Stimulated activated naive CD8-positive, alpha-beta T cell treated with anti-CD3 and anti-CD28 coated beads, Interleukin-15, Interleukin-2, amounts not matched to agents 100 U/mL and 50 U/mL, for 24 hours (primary cell): ENCODE measurements at regions not wholly inside any gene's neighbourhood (a gene's known extent, or its start where the extent isn't known, plus 50 kb on each side); places are given as distances from the start of the nearest gene placed in this dataset.

Source experiments
- ATAC-seq: fragments of 150-1000 bp; cut with Tn5 transposase; one replicate; pipeline ENCODE4 v1.10.0; 2021
- DNase-seq: peaks from one replicate; pipeline ENCODE4 v3.0.0; 2021

DNA sequence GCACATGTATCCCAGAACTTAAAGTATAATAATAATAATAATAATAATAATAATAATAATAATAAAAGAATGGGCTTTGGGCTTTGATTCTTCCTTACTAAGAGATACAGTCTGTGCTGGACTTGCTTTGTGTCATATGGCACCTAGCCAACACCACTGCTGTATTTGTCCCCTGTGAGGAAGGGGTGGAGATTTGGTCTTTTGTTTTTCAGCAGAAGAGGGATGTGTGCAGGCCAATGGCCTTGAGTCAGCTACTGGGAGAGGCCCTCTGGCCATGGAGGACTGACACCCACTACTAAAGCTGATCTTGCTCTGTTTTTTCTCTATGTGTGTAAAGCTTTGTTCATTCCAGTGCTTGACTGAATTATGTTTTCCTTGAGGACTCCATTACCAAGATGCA is 573.0 kb upstream of the PCDH15 start:
- DNase-seq (no peak), ATAC-seq (no peak)

DNA sequence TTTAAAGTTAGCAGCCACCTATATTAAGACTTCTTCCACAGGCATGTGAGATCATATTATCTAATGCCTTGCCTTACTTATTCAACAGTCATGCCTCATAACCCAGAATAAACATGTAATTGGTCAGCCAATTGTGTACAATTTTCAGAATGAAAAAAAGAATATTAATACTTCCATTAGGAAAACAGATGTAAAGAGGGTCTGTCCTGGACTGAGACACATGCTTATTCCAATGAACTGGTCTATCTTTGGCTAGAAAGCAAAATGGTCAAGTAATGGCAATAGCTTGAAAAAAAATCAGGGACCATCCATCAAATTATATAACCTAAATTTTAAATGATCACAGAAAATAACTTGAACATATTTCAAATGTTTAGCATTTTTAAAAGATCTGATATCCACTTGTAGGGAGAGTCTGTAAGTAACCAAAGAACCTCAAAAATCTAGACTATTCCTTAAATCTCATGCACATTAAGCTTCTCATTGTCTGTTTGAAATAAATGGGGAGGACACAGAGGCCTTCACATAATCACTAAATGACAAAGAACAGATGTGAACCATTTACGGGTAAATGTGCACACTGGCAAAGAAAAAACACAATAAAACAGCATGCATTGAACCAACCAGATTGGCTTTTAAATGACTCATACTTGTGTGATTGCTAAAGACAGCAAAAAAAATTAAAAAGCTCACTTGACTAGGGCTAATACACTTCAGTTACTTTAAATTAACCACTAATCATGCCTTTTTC is 568.8 kb upstream of the PCDH15 start:
- no peak for DNase-seq
- ATAC-seq: no peak

DNA sequence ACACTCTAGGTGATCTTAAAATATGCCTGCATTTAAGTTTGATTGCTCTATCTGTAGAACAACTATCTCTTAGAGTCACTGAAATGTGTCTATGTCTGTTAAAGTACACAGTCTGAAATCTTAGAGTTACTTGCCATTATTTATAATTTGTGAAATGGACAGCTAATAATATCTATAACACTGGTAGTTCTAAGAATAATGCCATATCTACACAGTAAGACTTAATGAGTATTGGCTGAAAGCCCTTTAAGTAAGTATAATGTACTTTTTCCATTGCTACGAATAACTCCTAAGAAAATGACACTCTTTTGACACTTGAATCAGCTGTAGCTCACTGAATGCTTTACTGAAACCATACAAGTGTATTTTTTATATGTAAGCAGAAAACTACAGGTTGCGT is 567.4 kb upstream of the PCDH15 start:
- ATAC-seq (no peak), DNase-seq (no peak)

DNA sequence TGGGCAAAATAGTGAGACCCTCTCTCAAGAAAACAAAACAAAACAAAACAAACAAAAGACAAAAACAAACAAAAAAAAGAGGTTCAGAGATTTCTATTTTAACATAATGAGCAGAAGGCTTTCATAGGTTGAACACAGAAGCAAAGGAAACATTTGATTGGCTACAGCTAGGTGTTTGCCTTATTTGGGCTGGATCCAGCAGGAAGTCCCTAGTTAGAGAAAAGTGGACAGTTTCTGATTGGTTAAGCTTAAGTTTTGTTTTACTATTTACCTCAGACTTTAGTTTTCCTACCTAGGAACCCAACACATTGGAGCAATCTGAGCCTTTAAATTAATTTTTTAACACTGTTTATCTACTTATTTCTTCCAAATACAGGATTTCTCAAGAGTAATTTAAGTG is 566.5 kb upstream of the PCDH15 start:
- ATAC-seq (no peak), DNase-seq (no peak)

DNA sequence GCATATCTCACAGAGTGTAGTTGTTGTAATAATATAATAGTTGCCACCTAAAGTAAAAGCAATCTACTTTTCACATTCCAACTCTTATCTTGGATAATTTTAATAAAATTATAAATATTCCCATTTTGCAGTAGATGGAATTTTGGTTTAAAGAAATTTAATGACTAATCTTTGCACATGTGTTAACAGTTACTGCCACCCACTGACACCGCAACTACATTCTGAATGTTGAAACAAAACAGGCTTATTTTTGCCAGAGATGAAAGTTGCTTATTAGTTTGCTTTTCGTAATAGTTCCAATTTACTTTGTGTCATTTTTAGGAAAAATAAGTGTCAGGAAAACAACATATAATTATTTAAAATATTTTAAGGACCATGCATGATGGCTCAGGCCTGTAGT is 557.5 kb upstream of the PCDH15 start:
- no peak for DNase-seq
- no peak for ATAC-seq

DNA sequence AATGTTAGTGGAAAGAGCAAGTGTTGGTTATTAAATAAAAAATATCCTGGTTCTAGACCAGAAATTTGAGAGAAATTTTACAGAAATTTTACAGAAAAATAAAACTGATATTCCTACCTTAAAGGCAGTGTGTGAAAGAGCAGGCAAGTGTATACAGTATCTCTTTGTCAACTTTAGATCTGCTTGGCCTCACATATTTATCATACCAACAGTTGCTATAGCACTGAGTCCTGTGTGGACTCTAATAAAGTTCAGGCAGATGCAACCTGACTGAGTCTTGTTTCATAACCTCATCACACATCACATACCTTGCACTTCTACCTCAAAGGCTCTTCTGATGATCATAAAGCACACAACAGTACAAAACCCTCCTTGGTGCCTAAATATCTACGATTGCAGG is 552.4 kb upstream of the PCDH15 start:
- ATAC-seq (no peak), DNase-seq (no peak)

DNA sequence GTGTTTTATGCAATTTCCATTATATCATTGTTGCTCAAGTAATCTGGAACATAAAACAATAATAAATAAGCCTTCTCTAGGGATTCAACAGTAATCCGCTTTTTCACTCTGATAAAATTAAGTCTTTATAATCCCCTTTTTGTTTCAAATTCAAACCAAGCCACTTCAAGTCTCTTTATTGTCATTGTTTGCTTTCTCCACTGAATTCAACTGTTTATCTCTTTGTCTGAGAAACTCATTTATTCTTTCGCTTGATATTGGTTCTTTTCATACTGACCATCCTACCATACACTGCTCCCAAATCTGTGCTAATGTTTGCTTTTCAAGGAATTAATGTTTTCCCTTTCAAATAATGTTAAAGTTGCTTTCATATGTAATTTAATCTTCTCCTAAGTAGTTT is 550.4 kb upstream of the PCDH15 start:
- no peak for ATAC-seq

DNA sequence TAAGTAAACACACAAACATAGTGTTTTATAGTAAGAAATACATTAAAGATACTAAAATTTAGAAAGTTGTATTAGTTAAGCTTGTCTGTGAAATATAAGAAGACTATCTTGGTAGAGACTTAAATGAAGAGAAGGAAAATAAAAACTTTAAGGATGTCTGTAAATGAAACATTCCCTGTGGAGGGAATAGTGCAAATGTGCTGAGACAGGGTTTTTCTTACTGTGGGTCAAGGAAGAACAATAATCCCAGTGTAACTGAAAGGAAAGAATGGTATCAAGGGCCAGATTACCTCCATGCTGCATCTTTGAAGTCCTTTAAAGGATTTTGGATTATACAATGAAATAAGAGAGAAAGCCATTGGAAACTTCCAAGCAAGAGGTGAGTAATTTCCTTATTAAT is 547.5 kb upstream of the PCDH15 start:
- DNase-seq (no peak), ATAC-seq (no peak)

More for the DNA sequence above, 550.4 kb upstream of the PCDH15 start:
- DNase-seq: no peak

DNA sequence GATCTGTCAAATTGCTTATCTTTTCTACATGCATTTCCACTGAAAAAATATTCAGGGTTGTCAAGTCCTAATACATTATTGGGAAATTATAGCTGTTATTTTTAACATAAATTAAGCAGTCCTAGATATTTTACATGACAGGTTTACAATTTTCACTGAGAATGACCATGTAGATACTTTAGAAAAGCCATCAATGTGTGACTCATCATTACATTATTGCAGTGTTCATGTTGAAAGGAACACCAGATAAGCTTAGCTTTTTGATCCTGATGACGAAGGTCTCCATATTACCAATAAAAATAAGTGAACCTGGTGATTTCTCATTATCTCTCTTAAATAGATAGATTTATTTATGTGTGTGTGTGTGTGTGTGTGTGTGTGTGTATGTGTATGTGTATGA is 529.5 kb upstream of the PCDH15 start:
- ATAC-seq (no peak), DNase-seq (no peak)

DNA sequence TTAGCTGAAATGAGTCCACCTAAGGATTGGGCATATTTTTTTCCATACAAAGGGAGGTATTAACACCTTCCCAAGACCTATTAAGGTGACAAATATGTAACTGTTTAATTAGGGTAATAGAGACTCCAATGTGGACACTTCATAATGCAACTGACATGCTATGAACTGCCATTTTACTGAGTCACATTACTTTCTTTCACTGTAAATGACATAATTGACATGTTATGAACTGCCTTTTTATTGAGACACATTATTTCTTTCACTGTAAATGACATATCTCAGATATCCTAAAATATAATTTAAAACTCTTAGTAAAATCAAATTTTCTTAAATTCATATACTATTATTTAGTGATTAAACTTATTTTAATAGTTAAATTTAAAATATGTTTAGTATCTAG is 528.8 kb upstream of the PCDH15 start:
- no peak for DNase-seq
- no peak for ATAC-seq

DNA sequence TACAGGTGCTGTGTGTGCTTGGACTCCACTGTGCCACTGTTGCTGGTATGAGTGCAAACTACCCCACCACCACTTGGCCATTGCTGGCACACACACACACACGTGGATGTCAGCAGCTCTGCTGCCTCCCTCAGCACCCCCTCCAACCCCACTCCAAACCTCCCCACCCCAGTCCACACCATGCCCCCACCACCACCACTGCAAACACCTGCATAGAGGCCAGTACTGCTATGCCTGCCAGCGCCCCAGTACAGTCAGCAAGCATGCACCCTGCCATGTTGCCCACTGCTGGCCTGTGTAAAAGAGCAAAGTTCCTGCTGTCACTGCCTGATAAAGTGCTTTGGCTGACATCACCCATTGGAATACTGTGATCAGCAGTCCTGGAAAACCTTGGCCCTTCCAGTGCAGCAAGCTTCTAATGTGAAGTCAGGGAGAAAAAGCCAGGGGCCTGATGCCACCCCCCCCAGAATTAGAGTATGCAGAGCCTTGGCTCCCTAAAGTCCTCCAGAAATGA is 519.2 kb upstream of the PCDH15 start:
- DNase-seq (no peak), ATAC-seq (no peak)

DNA sequence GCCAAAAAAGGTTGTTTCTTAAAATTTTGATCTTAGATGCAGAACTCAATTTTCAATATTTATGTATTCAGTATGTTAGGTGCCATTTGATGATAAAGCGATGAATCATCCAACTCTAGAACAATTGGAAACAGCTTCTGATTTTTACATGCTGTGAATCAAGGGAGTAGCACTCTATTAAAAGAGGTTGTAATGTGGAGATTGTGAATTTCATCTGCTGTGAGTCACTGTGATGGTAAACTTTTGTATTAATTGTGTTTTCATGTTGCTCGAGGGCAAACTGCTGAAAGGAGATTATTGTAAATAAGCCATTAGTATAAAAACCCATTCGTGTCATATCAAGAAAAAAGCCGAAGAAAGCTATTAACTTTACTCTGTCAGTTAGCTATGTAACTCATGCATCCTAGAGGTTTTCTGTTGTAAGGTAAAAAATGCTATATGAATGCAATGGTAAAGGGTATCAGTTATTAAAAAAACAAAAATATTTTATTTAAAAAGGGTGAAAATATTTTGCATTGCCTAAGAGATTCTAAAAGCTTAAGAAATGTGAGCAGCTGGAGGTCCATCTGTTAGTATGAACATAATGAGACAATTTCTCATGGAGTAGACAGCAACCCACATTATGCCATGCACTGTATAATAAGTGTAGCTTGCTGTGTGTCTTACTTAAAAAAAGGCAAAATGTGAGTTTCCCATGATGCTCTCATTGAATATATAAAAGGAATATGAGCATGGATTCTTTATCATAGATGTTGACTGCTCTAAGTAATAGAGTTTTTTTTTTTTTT is 511.0 kb upstream of the PCDH15 start:
- DNase-seq (no peak), ATAC-seq (no peak)

DNA sequence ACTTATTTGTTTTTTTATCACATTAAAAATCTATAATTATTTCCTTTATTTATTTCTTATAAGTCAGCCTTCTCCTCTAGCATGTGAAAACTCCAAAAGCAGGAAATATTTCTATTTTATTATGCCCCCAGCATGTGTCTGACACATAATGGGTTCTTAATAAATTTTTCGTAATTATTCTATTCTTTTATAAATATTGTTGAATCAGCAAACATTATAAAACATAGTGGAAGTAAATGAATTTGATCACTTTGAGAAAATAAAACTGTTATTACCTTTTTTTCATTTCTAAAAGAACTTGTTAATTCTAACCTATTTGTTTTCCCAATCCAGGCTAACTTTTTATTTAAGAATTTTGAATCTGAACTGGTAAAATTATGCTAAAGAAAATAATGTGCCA is 509.1 kb upstream of the PCDH15 start:
- DNase-seq (no peak), ATAC-seq (no peak)

DNA sequence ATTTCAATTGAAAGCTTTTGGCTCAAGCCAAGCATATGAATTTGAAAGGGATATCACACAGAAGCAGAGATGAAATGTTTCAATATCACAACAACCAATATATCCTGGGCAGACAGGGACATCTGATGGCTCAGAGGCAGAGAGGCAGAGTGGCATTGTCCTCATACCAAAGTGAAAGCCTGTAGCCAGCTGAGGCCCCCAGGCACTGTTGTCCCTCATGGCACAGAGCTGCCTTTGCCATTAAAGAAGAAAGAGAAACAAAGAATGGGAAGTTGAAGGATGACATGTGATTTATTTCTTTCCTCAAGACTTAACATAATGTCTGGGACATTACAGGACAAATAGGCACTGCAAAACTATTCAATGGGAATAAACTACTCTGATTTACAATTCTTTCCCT is 504.3 kb upstream of the PCDH15 start:
- DNase-seq (no peak), ATAC-seq (no peak)

DNA sequence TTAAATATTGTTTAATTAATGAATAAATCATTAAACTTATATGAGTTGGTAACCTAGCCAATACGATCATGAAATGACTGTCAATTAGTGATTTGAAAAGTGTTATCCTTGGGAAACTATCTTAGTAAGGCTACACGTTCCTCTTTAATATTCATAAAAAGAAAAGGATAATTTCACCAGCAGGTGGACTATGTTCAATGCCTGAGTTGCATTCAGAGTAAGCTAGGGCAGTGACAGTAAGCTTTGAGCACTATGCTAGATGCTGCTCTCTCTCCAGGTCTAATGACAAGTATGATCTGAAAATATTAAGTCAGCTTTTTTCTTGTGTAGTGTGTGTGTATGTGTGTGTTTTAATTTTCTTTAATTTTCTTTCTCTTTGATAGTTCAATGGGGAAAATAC is 486.3 kb upstream of the PCDH15 start:
- ATAC-seq (no peak), DNase-seq (no peak)

DNA sequence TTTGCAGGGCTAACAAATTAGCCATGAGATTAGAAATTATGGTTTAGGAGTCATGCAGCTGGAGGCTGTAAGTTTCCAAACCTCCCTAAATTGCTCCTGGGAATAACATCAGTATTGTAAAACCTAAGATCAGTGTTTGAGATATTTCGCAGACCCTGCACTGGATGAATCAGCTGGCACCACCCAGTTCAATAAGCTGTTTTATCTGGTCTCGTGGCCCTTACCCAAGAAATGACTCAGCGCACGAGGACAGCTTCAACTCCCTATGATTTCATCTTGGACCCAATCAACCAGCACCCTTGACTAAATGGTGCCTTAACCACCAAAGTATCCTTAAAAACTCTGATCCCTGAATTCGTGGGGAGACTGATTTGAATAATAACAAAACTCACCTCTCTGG is 482.0 kb upstream of the PCDH15 start:
- no peak for ATAC-seq
- no peak for DNase-seq

DNA sequence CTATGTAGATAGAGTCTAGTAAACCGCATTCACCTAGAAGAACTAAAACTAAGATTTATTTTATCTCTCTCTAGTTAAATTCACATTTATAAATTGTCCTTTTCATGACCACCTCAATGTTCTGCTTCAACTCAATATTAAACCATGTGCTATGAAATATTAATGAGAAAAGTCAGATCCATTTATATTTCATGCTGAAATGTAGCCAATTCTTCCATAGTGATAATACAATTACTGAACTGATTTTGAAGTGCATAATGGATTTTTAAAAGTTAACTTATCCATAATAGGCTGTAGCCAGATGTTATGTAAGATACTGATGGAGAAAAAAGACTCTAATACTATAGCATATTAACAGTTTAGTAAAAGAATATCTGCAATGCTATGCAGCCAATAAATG is 479.7 kb upstream of the PCDH15 start:
- no peak for DNase-seq
- ATAC-seq: no peak

DNA sequence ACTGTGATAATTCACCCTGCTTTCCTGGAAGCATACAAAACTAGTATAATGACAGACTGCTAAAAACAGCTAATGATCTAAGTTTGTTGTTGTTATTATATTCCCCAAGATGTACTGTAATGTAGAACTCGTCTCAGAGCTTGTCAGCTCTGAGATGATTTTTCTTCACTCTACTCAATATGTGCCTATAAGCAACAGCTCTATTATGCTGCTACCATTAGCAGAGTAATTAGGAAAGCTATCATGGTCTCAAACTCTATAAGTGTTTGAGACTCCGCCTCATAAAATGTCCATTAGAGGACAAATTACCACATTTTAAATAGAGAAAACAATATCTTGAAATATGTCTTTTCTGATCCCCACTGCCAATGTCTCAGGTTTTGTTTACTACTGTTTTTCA is 476.5 kb upstream of the PCDH15 start:
- DNase-seq: no peak
- no peak for ATAC-seq

DNA sequence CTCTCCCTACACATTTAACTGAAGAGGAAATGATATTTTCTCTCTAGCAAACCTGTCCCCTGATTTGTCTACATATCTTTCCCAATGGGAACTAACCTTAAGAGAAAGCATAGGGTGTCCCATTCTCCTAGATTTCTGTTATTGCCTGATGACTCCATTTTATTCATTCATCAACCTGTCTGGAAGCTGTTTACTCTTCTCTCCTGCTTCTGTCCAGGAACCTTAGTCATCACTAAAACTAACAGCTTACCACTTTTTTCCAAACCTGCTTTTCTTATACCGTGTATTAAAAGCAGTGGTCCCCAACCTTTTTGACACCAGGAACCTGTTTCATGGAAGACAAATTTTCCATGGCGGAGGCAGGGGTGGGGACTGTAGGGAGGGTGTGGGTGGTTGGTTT is 473.3 kb upstream of the PCDH15 start:
- ATAC-seq: no peak
- DNase-seq: no peak

DNA sequence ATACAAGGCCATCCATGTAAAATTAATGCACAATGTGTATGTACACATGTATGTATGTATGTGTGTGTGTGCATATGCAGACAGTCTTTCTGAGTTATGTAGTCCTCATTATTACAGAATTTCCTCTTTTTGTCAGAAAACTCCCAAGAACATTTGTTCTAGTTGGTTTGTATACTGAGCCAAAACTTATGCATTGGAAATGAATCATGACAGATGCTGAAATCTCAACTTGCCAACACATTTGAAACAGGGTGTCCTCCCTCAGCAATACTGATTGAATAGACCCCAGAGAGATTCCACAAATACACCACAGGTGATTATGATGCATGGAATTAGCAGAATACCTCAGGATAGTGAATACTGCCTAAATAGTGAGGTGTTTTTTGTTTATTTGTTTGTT is 472.9 kb upstream of the PCDH15 start:
- ATAC-seq (no peak), DNase-seq (no peak)

DNA sequence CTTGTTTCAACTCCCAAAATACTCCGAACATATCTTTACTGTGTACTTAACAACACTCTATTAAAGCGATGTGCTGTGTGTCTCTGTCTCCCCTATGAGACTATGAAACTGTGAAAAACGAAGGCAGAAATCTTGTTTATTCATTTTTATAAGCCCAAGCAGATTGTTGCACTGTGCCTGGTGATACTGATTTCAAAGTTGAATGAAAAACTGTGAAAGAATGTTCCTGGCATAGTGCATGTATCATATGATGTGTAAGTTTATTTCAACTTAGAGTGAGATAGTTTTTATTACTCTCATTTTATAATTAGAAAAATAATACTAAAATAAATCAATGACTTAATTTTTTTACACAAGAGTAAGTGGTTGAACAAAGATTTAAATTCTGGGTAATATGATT is 471.9 kb upstream of the PCDH15 start:
- no peak for DNase-seq

DNA sequence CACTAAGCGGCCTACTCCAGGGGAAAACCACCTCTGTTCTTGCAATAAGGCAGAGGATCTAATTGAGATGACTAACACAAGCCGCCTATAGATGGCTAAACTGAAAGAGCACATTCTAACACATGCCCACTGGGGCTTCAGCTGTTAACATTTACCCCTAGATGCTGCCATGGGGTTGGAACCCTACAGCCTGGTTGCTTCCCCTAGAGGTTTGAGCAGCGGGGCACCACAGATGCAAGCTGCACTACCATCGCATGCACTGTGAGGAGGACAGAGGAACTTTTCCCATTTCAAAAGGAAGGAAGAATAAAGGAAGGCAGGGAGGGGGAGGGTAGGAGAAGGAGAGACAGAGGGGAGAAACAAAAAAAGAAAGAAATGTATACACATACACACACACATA is 465.8 kb upstream of the PCDH15 start:
- DNase-seq (no peak), ATAC-seq (no peak)

More for the DNA sequence above, 471.9 kb upstream of the PCDH15 start:
- no peak for ATAC-seq

DNA sequence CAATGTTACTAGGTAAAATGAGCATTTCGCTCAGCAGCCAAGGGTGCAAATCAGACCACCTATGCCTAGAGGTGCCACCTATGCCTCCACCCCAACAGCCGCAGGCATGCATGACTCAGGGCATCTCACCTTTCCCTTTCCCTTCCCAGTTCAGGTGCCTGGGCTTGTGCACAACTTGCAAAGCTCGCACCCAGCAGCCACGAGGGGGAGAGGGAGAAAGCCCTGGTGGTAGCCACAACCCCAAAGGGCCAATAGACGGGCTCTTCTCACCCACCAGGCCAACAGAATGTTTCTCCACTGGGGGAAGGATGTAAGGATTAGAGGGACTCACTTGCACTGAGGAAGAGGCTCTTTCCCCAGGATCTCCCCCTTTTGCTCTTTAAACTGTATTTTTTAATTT is 462.3 kb upstream of the PCDH15 start:
- no peak for ATAC-seq
- no peak for DNase-seq

DNA sequence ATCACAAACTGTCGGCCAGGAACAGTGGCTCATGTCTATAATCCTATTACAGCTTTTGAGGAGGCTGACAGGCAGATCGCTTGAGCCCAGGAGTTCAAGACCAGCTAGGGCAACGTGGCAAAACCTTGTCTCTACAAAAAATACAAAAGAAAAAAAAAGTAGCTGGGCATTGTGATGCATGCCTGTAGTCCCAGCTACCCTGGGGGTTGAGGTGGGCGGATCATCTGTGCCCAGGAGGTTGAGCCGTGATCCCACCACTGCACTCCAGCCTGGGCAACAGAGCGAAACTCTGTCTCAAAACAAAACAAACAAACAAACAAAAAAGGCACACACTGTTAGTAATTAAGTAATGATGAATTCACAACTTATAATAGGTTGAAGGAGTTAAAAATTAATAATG is 441.5 kb upstream of the PCDH15 start:
- ATAC-seq (no peak), DNase-seq (no peak)
